GM12878 (cell line): ENCODE measurements at regions not wholly inside any gene's neighbourhood (a gene's known extent, or its start where the extent isn't known, plus 50 kb on each side); places are given as distances from the start of the nearest gene placed in this dataset.

Experiments
- CTCF ChIP-seq, 3 experiments: IDR thresholded peaks in 2 of 3; conservative IDR thresholded peaks in 1 of 3; 2 replicates each; pipeline ENCODE4 v1.5.1; 2011; ENCODE audit warnings: low read depth in 3 of 3, low read length in 3 of 3, mild to moderate bottlenecking in 3 of 3, control low read depth in 2 of 3, moderate library complexity in 2 of 3, inconsistent platforms in 1 of 3, mixed read lengths in 1 of 3; ENCODE audit not compliant: control insufficient read depth in 2 of 3, insufficient read depth in 1 of 3; ENCODE audit errors: extremely low read depth in 1 of 3
- FOXK2 ChIP-seq: fragments of 450-650 bp; IDR thresholded peaks from 2 replicates; pipeline ENCODE4 v1.6.1; 2017; ENCODE audit warnings: mild to moderate bottlenecking, moderate library complexity
- KLF5 ChIP-seq: fragments of 450-650 bp; IDR thresholded peaks from 2 replicates; pipeline ENCODE4 v1.6.1; 2014; ENCODE audit warnings: mild to moderate bottlenecking; ENCODE audit not compliant: partially characterized antibody
- MEF2A ChIP-seq: IDR thresholded peaks from 2 replicates; pipeline ENCODE4 v1.6.1; 2011; ENCODE audit warnings: low read depth, mild to moderate bottlenecking, low read length, moderate library complexity; ENCODE audit not compliant: insufficient read depth
- MXI1 ChIP-seq: fragments of 150-350 bp; IDR thresholded peaks from 2 replicates; pipeline ENCODE4 v1.6.1; 2011; ENCODE audit warnings: low read depth, mild to moderate bottlenecking, inconsistent platforms, low read length, improper control_type of control experiment
- POLR2A ChIP-seq: IDR thresholded peaks from 2 replicates; pipeline ENCODE4 v1.6.1; 2011; ENCODE audit warnings: low read depth, mild to moderate bottlenecking, low read length
- POLR2AphosphoS5 ChIP-seq: IDR thresholded peaks from 2 replicates; pipeline ENCODE4 v1.6.1; 2011; ENCODE audit warnings: mild to moderate bottlenecking, low read length, inconsistent platforms
- SIN3A ChIP-seq: IDR thresholded peaks from 2 replicates; pipeline ENCODE4 v1.6.1; 2012; ENCODE audit warnings: low read depth, low read length, improper control_type of control experiment
- SP1 ChIP-seq: IDR thresholded peaks from one replicate; pipeline ENCODE4 v1.6.1; 2011; ENCODE audit warnings: low read depth, low read length
- TCF7 ChIP-seq: IDR thresholded peaks from 2 replicates; pipeline ENCODE4 v1.6.1; 2014; ENCODE audit warnings: antibody characterized with exemption, borderline replicate concordance
- YBX1 ChIP-seq: fragments of 450-650 bp; IDR thresholded peaks from 2 replicates; pipeline ENCODE4 v1.6.1; 2016; ENCODE audit warnings: antibody characterized with exemption
- TF ChIP-seq, protein P1 (sequence below): IDR thresholded peaks from 2 replicates; pipeline ENCODE4 v1.6.1; 2012; ENCODE audit warnings: low read depth, low read length, improper control_type of control experiment

GRCh38 chr14:94679106-94679810 lies 67.1 kb downstream of the SERPINA3 start:
- TF ChIP-seq SP1: no peak
- TF ChIP-seq CTCF (IDR thresholded peaks at IDR 0.05 in 2 of 3, conservative IDR thresholded peaks at IDR 0.05 in 1 of 3; ENCODE audit: control insufficient read depth in 2 of 3, extremely low read depth in 1 of 3, insufficient read depth in 1 of 3, low read depth in 3 of 3, low read length in 3 of 3): no peak
- no peak for TF ChIP-seq MEF2A
- TF ChIP-seq POLR2A: no peak
- TF ChIP-seq KLF5: no peak
- no peak for TF ChIP-seq POLR2AphosphoS5
- TF ChIP-seq, protein P1, sequence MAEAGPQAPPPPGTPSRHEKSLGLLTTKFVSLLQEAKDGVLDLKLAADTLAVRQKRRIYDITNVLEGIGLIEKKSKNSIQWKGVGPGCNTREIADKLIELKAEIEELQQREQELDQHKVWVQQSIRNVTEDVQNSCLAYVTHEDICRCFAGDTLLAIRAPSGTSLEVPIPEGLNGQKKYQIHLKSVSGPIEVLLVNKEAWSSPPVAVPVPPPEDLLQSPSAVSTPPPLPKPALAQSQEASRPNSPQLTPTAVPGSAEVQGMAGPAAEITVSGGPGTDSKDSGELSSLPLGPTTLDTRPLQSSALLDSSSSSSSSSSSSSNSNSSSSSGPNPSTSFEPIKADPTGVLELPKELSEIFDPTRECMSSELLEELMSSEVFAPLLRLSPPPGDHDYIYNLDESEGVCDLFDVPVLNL: no peak
- TF ChIP-seq SIN3A: no peak
- no peak for TF ChIP-seq MXI1
- no peak for TF ChIP-seq FOXK2
- TF ChIP-seq TCF7: no peak
- TF ChIP-seq YBX1: no peak
